HG03469 (cell line): ENCODE measurements at regions not wholly inside any gene's neighbourhood (a gene's known extent, or its start where the extent isn't known, plus 50 kb on each side); places are given as distances from the start of the nearest gene placed in this dataset.

ENCODE experiments used
- ATAC-seq: cut with Tn5 transposase; IDR thresholded peaks from one replicate; pipeline ENCODE4 v1.9.1; 2021; ENCODE audit warnings: mild to moderate bottlenecking, moderate library complexity, moderate number of reproducible peaks; ENCODE audit not compliant: unreplicated experiment

- no peak for ATAC-seq
These were observed 146.1 kb upstream of the HMHB1 start for GRCh38 chr5:143665866-143666265.

GRCh38 chr5:143664623-143665022 is 147.3 kb upstream of the HMHB1 start:
- no peak for ATAC-seq

- ATAC-seq: no peak
These were observed 148.1 kb upstream of the HMHB1 start for GRCh38 chr5:143663872-143664271.

DNA sequence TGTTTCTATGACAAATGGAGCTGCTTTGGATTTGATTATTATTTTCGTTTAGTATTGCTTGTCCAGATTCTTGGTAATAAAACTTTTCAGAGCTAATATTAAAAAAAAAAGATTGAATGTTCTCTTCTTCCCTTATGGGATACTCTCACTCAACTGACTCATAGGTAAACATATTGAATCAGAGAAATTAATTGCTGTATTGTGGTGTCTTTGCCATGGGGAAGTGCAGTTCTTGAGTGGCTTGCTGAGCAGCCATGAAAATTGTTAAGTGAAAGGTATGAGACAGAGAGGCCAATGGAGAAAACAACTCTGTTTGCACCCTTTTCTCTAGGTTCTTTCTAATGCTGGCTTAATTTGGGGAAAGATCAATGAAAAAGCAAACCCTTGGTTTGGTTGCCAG is 149.9 kb upstream of the HMHB1 start:
- no peak for ATAC-seq

- ATAC-seq: no peak
These were observed 151.3 kb upstream of the HMHB1 start for GRCh38 chr5:143660625-143661024.

DNA sequence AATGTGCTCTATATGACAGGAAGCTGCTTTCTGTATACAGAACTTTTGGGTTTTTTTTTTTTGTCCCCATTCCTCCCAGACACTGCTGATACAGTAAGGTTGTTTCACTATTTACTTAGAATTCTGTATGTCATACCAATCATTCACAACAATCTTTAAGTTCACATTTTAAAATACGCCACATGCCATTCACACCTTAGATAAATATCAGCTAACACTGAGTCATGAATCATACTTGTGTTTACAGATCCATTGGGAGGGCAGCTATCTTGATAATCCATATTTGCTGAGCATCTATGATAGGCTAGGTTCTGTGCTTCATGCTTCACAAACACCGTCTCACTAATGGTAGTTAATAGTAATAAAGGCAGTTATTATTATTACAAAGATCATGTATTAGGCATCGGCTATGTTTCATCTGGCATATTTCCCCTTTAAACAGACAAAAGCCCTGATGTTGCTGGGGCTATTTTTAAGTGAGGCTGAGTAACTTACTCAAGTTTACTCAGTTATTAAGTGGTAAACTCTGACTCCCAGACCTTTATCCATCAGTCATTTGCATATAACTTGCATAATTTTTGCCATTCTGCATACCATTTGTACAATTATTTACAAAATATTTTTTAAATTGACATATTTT is 152.2 kb upstream of the HMHB1 start:
- no peak for ATAC-seq

GRCh38 chr5:143658956-143659355 is 153.0 kb upstream of the HMHB1 start:
- no peak for ATAC-seq

DNA sequence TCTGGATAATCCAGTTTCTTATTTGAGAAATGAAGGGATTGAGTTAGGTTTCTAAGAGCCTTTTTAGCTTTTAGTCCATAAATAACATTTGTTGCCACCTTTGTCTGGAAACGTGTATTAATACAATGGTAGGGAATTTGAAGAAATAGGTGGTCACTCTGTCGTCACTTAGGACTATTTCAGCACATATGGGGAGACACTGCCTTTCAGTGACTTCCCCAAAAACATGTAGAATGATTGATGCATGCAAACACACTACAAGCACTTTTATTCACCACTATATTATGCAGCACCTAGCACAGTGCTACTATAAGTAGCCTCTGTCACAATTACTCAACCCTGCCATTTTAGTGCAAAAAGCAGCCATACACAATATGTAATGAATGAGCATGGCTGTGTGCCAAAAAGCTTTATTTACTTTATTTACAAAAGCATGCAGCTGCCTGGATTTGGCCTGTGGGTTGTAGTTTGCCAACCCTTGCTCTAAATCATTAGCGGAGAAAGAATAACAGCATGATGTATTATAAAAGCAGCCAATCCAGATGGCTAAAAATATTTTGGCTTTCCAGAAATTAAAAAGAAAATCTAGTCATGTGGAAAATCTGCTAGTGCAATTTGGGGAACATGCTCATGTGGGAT is 154.2 kb upstream of the HMHB1 start:
- ATAC-seq: no peak

DNA sequence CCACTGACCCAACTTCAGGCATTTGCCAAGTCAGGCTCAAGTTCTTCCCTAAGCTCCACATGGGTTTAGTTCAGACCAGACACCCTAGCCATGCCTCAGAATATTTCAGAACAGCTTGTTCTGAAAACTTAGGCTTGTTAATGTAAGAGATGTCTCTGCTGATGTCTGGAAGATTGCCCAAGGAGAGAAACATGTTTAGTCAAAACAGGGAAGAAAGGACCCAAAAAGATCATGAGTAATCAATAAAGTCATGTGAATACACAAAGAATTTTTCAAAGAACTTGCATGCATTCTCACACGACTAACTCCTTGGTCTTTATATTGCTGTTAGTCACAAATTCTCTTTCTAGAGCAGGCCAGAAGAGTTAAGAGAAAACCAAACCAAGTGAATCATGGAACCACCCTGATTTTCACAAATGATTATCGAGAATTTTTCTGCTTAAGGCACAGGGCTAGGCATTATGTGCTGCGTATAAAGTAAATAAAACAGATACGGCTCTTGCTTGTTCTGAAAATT is 158.1 kb upstream of the HMHB1 start:
- ATAC-seq: no peak

DNA sequence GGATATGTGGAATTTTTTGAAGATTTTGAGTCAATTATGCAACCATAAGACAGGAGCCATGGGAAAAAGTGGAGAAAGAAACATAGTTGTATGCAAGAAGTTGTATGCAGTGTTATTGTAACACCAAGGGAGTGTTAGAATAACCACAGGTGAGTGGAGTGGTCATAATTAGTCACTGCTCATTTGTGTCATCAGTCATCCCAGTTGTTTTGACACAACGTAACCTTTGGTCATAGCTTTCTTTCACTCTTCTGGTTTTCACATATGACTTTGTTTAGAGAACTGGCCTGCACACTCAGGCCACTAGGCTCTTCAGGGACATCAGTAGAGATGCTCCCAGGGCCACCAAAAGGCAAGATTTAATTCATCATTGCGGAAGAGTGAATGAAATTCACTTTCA is 158.7 kb upstream of the HMHB1 start:
- ATAC-seq: no peak

- ATAC-seq: no peak
These were observed 159.8 kb upstream of the HMHB1 start for GRCh38 chr5:143652108-143652700.

- no peak for ATAC-seq
These were observed 161.9 kb upstream of the HMHB1 start for GRCh38 chr5:143649937-143650621.

DNA sequence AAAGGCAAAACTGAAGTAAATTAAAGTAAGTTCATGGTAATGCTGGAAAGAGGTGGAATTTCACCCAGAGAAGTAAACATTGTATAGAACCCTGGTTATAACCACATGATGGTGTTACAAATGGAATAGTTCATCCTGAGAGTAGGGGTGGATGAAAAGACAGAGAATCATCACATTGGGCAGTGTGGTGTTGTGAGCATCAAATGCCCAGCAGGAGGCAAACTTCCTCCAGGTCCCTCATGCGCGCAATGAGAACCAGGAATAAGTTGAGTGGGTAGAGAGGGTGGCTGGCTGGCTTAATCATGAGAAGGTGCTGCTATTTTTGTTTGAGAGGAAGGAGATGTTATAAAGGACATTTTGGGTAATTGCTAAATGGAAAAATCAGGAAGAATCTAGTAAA is 163.3 kb upstream of the HMHB1 start:
- no peak for ATAC-seq

DNA sequence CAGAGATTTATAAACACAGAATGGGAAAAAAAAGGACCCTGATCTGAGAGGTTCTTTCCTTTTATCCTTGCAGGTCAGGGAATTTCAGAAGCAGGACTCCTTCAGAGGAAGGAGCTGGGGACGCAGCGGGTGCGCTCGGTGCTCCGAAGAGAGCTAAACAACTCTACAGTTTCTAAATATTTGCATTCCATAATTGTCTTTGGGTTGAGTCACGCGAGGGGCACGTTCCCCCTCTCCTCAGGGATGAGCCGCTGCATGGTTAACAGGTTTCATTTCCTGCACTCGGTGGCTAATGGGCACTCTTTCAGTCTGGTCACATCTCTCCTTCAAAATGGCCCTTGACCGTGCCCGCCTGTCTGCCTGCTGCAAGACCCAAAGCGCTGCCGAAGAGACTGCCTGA is 165.0 kb upstream of the HMHB1 start:
- ATAC-seq: no peak

- no peak for ATAC-seq
These were observed 166.6 kb upstream of the HMHB1 start for GRCh38 chr5:143645356-143645755.

DNA sequence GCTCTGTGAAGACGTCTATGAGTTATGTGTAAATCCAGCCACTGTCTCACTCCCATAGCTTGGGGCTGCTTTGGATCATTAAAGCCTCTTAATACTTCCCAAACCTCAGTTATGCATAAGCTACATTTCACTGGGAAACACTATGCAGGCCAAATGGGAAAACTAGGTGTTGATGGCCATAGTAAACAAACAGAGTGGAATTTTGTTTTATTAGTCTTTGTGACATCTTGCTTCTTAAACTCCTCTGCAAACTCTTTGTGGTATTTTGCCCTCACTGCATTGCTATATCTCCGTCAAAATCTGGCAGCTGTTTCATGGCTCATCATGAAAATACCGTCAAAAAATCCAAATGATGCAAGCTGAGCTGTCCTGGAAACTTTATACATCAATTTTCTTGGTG is 167.2 kb upstream of the HMHB1 start:
- no peak for ATAC-seq

DNA sequence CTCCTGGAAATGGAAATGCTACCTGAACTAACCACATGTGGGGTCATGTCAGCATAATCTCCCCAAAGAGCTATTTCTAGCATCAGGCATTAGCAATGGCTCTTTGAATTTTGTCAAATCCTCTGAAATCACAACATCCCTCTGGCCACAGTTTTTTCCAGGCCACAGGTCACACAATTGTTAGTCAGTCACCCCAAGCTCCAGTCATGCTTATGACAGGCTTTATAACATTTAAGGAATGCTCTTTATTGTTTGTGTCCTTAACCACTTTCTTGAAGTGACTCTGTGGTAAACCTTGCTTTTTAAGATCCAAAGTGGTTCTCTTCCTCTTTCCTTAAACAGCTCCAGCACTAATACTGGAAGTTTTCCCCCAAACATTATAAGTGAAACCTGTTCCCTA is 169.2 kb upstream of the HMHB1 start:
- no peak for ATAC-seq

GRCh38 chr5:143641549-143642355 is 170.2 kb upstream of the HMHB1 start:
- no peak for ATAC-seq

- no peak for ATAC-seq
These were observed 173.3 kb upstream of the HMHB1 start for GRCh38 chr5:143638654-143639053.

DNA sequence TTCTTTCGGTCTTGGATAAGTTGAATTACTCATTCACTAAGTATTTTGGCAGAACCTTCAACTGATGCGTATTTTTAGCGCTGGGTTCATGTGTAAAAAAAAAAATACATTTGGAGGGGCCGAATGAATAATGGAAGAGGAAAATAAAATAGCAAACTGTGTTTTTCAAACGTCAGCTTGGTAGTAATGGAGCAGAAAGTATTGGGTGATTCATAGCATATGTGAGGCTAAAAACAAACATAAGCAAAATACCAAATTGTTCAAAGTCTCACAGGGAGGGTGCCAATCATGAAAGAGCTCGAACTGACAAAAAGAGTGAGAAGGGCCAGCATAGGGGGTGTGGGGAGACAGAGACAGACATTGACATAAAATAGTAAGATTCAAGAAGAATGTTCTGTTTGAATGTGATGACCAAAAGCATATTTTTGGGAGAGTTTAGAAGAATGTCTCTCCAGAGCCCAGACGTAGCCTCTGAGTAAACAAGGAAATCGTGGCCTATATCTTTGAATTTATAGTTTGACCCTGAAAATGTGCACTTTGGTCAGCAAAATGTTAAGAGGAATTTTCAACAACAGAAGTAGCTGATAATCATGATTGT is 174.9 kb upstream of the HMHB1 start:
- ATAC-seq: no peak

DNA sequence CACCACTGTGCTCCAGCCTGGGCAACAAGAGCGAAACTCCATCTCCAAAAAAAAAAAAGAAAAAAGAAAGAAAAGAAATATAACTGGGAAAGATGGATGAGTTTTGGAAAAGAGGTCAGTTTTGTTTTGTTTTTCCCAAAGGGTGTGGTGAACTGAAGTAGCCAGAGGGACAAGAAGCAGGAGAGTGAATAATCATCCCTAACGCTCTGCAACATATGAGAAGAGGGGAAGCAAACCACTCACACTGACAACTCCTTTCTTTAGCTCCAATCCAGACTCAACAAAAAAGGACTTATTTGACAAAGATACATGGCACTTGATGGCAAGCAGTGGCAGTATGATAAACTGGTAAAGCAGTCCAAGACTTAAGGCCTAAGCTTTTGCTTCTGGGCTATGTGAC is 176.1 kb upstream of the HMHB1 start:
- ATAC-seq: no peak
